ENCODE measurements at regions not wholly inside any gene's neighbourhood (a gene's known extent, or its start where the extent isn't known, plus 50 kb on each side); places are given as distances from the start of the nearest gene placed in this dataset.
"Not testable (repeated sequence)": the region's sequence is repeated elsewhere in the genome, so short reads cannot be mapped to it uniquely, and the experiment has no call there.

GRCh38 chr7:6938284-6938683 is 112.2 kb upstream of the CCZ1B start:
- H3K4me1 ChIP-seq (ENCODE audit: control insufficient read depth in 1 of 2, insufficient read depth in 2 of 2, low read length in 2 of 2); H3K9ac ChIP-seq (ENCODE audit: low read depth in 1 of 2, low read length in 2 of 2); H3K27ac ChIP-seq (ENCODE audit: low read depth, low read length); H3K9me3 ChIP-seq (ENCODE audit: control insufficient read depth in 1 of 2, low read length in 2 of 2); H3K4me3 ChIP-seq (ENCODE audit: low read depth in 1 of 2, low read length in 2 of 2); H3K27me3 ChIP-seq (ENCODE audit: control insufficient read depth in 1 of 2, insufficient read depth in 2 of 2, low read length in 2 of 2); H3K36me3 ChIP-seq (ENCODE audit: control insufficient read depth in 1 of 2, insufficient read depth in 2 of 2, low read length in 2 of 2): not testable (repeated sequence)

GRCh38 chr7:6939126-6939525 is 113.1 kb upstream of the CCZ1B start:
- not testable (repeated sequence) for H3K27ac ChIP-seq (ENCODE audit: low read depth, low read length); H3K4me1 ChIP-seq (ENCODE audit: control insufficient read depth in 1 of 2, insufficient read depth in 2 of 2, low read length in 2 of 2); H3K36me3 ChIP-seq (ENCODE audit: control insufficient read depth in 1 of 2, insufficient read depth in 2 of 2, low read length in 2 of 2); H3K4me3 ChIP-seq (ENCODE audit: low read depth in 1 of 2, low read length in 2 of 2); H3K27me3 ChIP-seq (ENCODE audit: control insufficient read depth in 1 of 2, insufficient read depth in 2 of 2, low read length in 2 of 2); H3K9me3 ChIP-seq (ENCODE audit: control insufficient read depth in 1 of 2, low read length in 2 of 2); H3K9ac ChIP-seq (ENCODE audit: low read depth in 1 of 2, low read length in 2 of 2)

- H3K4me1 ChIP-seq (ENCODE audit: control insufficient read depth in 1 of 2, insufficient read depth in 2 of 2, low read length in 2 of 2); H3K9ac ChIP-seq (ENCODE audit: low read depth in 1 of 2, low read length in 2 of 2); H3K27ac ChIP-seq (ENCODE audit: low read depth, low read length); H3K36me3 ChIP-seq (ENCODE audit: control insufficient read depth in 1 of 2, insufficient read depth in 2 of 2, low read length in 2 of 2); H3K9me3 ChIP-seq (ENCODE audit: control insufficient read depth in 1 of 2, low read length in 2 of 2); H3K4me3 ChIP-seq (ENCODE audit: low read depth in 1 of 2, low read length in 2 of 2); H3K27me3 ChIP-seq (ENCODE audit: control insufficient read depth in 1 of 2, insufficient read depth in 2 of 2, low read length in 2 of 2): not testable (repeated sequence)
Observed at GRCh38 chr7:6939896-6940295, 113.8 kb upstream of the CCZ1B start.

- not testable (repeated sequence) for H3K27me3 ChIP-seq (ENCODE audit: control insufficient read depth in 1 of 2, insufficient read depth in 2 of 2, low read length in 2 of 2)
Observed at GRCh38 chr7:6946873-6947272, 120.8 kb upstream of the CCZ1B start.

GRCh38 chr7:6950231-6950630 is 124.2 kb upstream of the CCZ1B start:
- H3K9ac ChIP-seq (ENCODE audit: low read depth in 1 of 2, low read length in 2 of 2); H3K27ac ChIP-seq (ENCODE audit: low read depth, low read length); H3K9me3 ChIP-seq (ENCODE audit: control insufficient read depth in 1 of 2, low read length in 2 of 2): not testable (repeated sequence)

More at GRCh38 chr7:6946873-6947272, 120.8 kb upstream of the CCZ1B start:
- not testable (repeated sequence) for H3K27ac ChIP-seq (ENCODE audit: low read depth, low read length); H3K36me3 ChIP-seq (ENCODE audit: control insufficient read depth in 1 of 2, insufficient read depth in 2 of 2, low read length in 2 of 2); H3K4me1 ChIP-seq (ENCODE audit: control insufficient read depth in 1 of 2, insufficient read depth in 2 of 2, low read length in 2 of 2); H3K9me3 ChIP-seq (ENCODE audit: control insufficient read depth in 1 of 2, low read length in 2 of 2); H3K4me3 ChIP-seq (ENCODE audit: low read depth in 1 of 2, low read length in 2 of 2); H3K9ac ChIP-seq (ENCODE audit: low read depth in 1 of 2, low read length in 2 of 2)

GRCh38 chr7:6951553-6951952 is 125.5 kb upstream of the CCZ1B start:
- not testable (repeated sequence) for H3K27ac ChIP-seq (ENCODE audit: low read depth, low read length); H3K36me3 ChIP-seq (ENCODE audit: control insufficient read depth in 1 of 2, insufficient read depth in 2 of 2, low read length in 2 of 2); H3K4me3 ChIP-seq (ENCODE audit: low read depth in 1 of 2, low read length in 2 of 2); H3K4me1 ChIP-seq (ENCODE audit: control insufficient read depth in 1 of 2, insufficient read depth in 2 of 2, low read length in 2 of 2); H3K9me3 ChIP-seq (ENCODE audit: control insufficient read depth in 1 of 2, low read length in 2 of 2); H3K9ac ChIP-seq (ENCODE audit: low read depth in 1 of 2, low read length in 2 of 2); H3K27me3 ChIP-seq (ENCODE audit: control insufficient read depth in 1 of 2, insufficient read depth in 2 of 2, low read length in 2 of 2)

More at GRCh38 chr7:6950231-6950630, 124.2 kb upstream of the CCZ1B start:
- H3K36me3 ChIP-seq (ENCODE audit: control insufficient read depth in 1 of 2, insufficient read depth in 2 of 2, low read length in 2 of 2); H3K4me3 ChIP-seq (ENCODE audit: low read depth in 1 of 2, low read length in 2 of 2); H3K4me1 ChIP-seq (ENCODE audit: control insufficient read depth in 1 of 2, insufficient read depth in 2 of 2, low read length in 2 of 2); H3K27me3 ChIP-seq (ENCODE audit: control insufficient read depth in 1 of 2, insufficient read depth in 2 of 2, low read length in 2 of 2): not testable (repeated sequence)

- H3K9ac ChIP-seq (ENCODE audit: low read depth in 1 of 2, low read length in 2 of 2); H3K36me3 ChIP-seq (ENCODE audit: control insufficient read depth in 1 of 2, insufficient read depth in 2 of 2, low read length in 2 of 2); H3K27ac ChIP-seq (ENCODE audit: low read depth, low read length); H3K27me3 ChIP-seq (ENCODE audit: control insufficient read depth in 1 of 2, insufficient read depth in 2 of 2, low read length in 2 of 2); H3K9me3 ChIP-seq (ENCODE audit: control insufficient read depth in 1 of 2, low read length in 2 of 2); H3K4me1 ChIP-seq (ENCODE audit: control insufficient read depth in 1 of 2, insufficient read depth in 2 of 2, low read length in 2 of 2); H3K4me3 ChIP-seq (ENCODE audit: low read depth in 1 of 2, low read length in 2 of 2): not testable (repeated sequence)
Observed at GRCh38 chr7:6953138-6953797, 127.2 kb upstream of the CCZ1B start.

- not testable (repeated sequence) for H3K27ac ChIP-seq (ENCODE audit: low read depth, low read length); H3K9me3 ChIP-seq (ENCODE audit: control insufficient read depth in 1 of 2, low read length in 2 of 2); H3K36me3 ChIP-seq (ENCODE audit: control insufficient read depth in 1 of 2, insufficient read depth in 2 of 2, low read length in 2 of 2); H3K4me3 ChIP-seq (ENCODE audit: low read depth in 1 of 2, low read length in 2 of 2); H3K4me1 ChIP-seq (ENCODE audit: control insufficient read depth in 1 of 2, insufficient read depth in 2 of 2, low read length in 2 of 2); H3K27me3 ChIP-seq (ENCODE audit: control insufficient read depth in 1 of 2, insufficient read depth in 2 of 2, low read length in 2 of 2); H3K9ac ChIP-seq (ENCODE audit: low read depth in 1 of 2, low read length in 2 of 2)
Observed at GRCh38 chr7:6953798-6954181, 127.7 kb upstream of the CCZ1B start.

- not testable (repeated sequence) for H3K4me1 ChIP-seq (ENCODE audit: control insufficient read depth in 1 of 2, insufficient read depth in 2 of 2, low read length in 2 of 2); H3K9me3 ChIP-seq (ENCODE audit: control insufficient read depth in 1 of 2, low read length in 2 of 2); H3K4me3 ChIP-seq (ENCODE audit: low read depth in 1 of 2, low read length in 2 of 2); H3K27ac ChIP-seq (ENCODE audit: low read depth, low read length); H3K36me3 ChIP-seq (ENCODE audit: control insufficient read depth in 1 of 2, insufficient read depth in 2 of 2, low read length in 2 of 2); H3K27me3 ChIP-seq (ENCODE audit: control insufficient read depth in 1 of 2, insufficient read depth in 2 of 2, low read length in 2 of 2); H3K9ac ChIP-seq (ENCODE audit: low read depth in 1 of 2, low read length in 2 of 2)
Observed at GRCh38 chr7:6955385-6955784, 129.3 kb upstream of the CCZ1B start.

GRCh38 chr7:6955990-6956566 is 130.0 kb upstream of the CCZ1B start:
- H3K36me3 ChIP-seq (ENCODE audit: control insufficient read depth in 1 of 2, insufficient read depth in 2 of 2, low read length in 2 of 2); H3K27me3 ChIP-seq (ENCODE audit: control insufficient read depth in 1 of 2, insufficient read depth in 2 of 2, low read length in 2 of 2); H3K4me1 ChIP-seq (ENCODE audit: control insufficient read depth in 1 of 2, insufficient read depth in 2 of 2, low read length in 2 of 2); H3K4me3 ChIP-seq (ENCODE audit: low read depth in 1 of 2, low read length in 2 of 2); H3K9me3 ChIP-seq (ENCODE audit: control insufficient read depth in 1 of 2, low read length in 2 of 2); H3K9ac ChIP-seq (ENCODE audit: low read depth in 1 of 2, low read length in 2 of 2); H3K27ac ChIP-seq (ENCODE audit: low read depth, low read length): not testable (repeated sequence)

GRCh38 chr7:6958371-6958770 is 132.3 kb upstream of the CCZ1B start:
- not testable (repeated sequence) for H3K36me3 ChIP-seq (ENCODE audit: control insufficient read depth in 1 of 2, insufficient read depth in 2 of 2, low read length in 2 of 2); H3K27me3 ChIP-seq (ENCODE audit: control insufficient read depth in 1 of 2, insufficient read depth in 2 of 2, low read length in 2 of 2); H3K4me1 ChIP-seq (ENCODE audit: control insufficient read depth in 1 of 2, insufficient read depth in 2 of 2, low read length in 2 of 2); H3K4me3 ChIP-seq (ENCODE audit: low read depth in 1 of 2, low read length in 2 of 2); H3K9me3 ChIP-seq (ENCODE audit: control insufficient read depth in 1 of 2, low read length in 2 of 2); H3K27ac ChIP-seq (ENCODE audit: low read depth, low read length); H3K9ac ChIP-seq (ENCODE audit: low read depth in 1 of 2, low read length in 2 of 2)
